Tibial artery (tissue), 4 donors: ENCODE measurements at regions not wholly inside any gene's neighbourhood (a gene's known extent, or its start where the extent isn't known, plus 50 kb on each side); places are given as distances from the start of the nearest gene placed in this dataset.
"Not testable (repeated sequence)": the region's sequence is repeated elsewhere in the genome, so short reads cannot be mapped to it uniquely, and the experiment has no call there.

ENCODE experiments used
- DNase-seq, 2 donors: peaks; one replicate each; pipeline ENCODE4 v3.0.0-alpha.2; 2019
- H3K27ac ChIP-seq, 2 donors: fragments of 200-600 bp; sonication (generic) in 1 of 2; 1 replicate in 1 of 2; 2 replicates in 1 of 2; pipeline ENCODE4 v1.5.1; 2018 to 2019; ENCODE audit warnings: mild to moderate bottlenecking in 1 of 2
- H3K27me3 ChIP-seq, 2 donors: fragments of 200-600 bp; sonication (generic) in 1 of 2; one replicate each; pipeline versions ENCODE4 v1.5.1 to v1.6.0; 2016 to 2019
- H3K36me3 ChIP-seq, 3 donors: fragments of 200-600 bp; sonication (generic) in 2 of 3; one replicate each; pipeline ENCODE4 v1.5.1; 2016 to 2019; ENCODE audit warnings: mild to moderate bottlenecking in 2 of 3
- H3K4me1 ChIP-seq, 4 donors: fragments of 200-600 bp; sonication (generic) in 2 of 4; 1 replicate in 3 of 4; 2 replicates in 1 of 4; pipeline ENCODE4 v1.5.1; 2016 to 2019
- H3K4me3 ChIP-seq, 2 donors: fragments of 200-600 bp; sonication (generic) in 1 of 2; 1 replicate in 1 of 2; 2 replicates in 1 of 2; pipeline ENCODE4 v1.5.1; 2018 to 2019; ENCODE audit warnings: mild to moderate bottlenecking in 2 of 2
- H3K9me3 ChIP-seq, 3 donors: fragments of 200-600 bp; sonication (generic) in 1 of 3; one replicate each; pipeline ENCODE4 v1.5.1; 2016 to 2019
- CTCF ChIP-seq, 2 experiments: fragments of 200-600 bp in 1 of 2; fragments of 450-650 bp in 1 of 2; IDR thresholded peaks; one replicate each; pipeline ENCODE4 v1.5.1; 2017 to 2019; ENCODE audit warnings: antibody characterized with exemption in 2 of 2, mild to moderate bottlenecking in 1 of 2, moderate library complexity in 1 of 2
- intact Hi-C: fragments of 100-400 bp; cut with DNase I; formaldehyde crosslinking; loops from one replicate; pipeline ENCODE4 v1.15.0; 2023; ENCODE audit warnings: low total_unique reads

- no peaks in the 10 kb centered on the region for H3K4me1 ChIP-seq
- no peak overlapping the region for H3K27ac ChIP-seq
- no peaks in the 10 kb centered on the region for H3K27me3 ChIP-seq
- no peak for DNase-seq
- intact Hi-C loops, result no loop called here
- no peak overlapping the region for H3K4me3 ChIP-seq
- H3K36me3 ChIP-seq, result no peaks in the 10 kb centered on the region
- H3K9me3 ChIP-seq, result no peaks in the 10 kb centered on the region
- no peak for TF ChIP-seq CTCF (IDR thresholded peaks at IDR 0.05)
Observed at GRCh38 chr1:98550076-98550475, 111.4 kb upstream of the SNX7 start.

DNA sequence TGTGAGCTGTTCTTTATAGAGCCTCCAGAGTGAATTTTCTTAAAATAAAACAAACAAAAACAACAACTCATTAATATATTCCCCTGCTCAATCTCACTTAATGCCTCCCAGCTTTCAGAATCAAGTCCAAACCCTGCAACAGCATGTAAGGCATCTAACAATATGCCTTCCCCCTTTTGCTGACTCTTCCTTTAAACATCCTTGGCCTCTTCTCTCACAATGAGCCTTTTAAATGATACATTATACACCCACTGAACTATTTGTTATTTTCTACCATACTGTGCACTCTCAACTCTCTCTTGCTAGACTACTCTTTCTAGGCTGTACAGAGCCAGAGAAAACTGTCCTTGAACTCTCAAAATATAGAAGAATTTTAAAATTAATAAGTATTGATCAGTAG lies 115.2 kb upstream of the SNX7 start:
- Histone ChIP-seq H3K4me3 (no peak overlapping the region), H3K4me1 (no peaks in the 10 kb centered on the region), H3K27me3 (no peaks in the 10 kb centered on the region), H3K9me3 (no peaks in the 10 kb centered on the region), H3K27ac (no peak overlapping the region), H3K36me3 (no peaks in the 10 kb centered on the region)
- no peak for DNase-seq
- intact Hi-C loops, result no loop called here
- no peak for TF ChIP-seq CTCF (IDR thresholded peaks at IDR 0.05)

GRCh38 chr1:98538106-98538505 lies 123.4 kb upstream of the SNX7 start:
- no peak for TF ChIP-seq CTCF (IDR thresholded peaks at IDR 0.05)
- Histone ChIP-seq H3K9me3 (no peaks in the 10 kb centered on the region), H3K4me1 (no peaks in the 10 kb centered on the region), H3K4me3 (no peak overlapping the region), H3K36me3 (no peaks in the 10 kb centered on the region), H3K27ac (no peak overlapping the region), H3K27me3 (no peaks in the 10 kb centered on the region)
- intact Hi-C loops, result no loop called here
- DNase-seq, result no peak

- no peak for DNase-seq
- no peaks in the 10 kb centered on the region for H3K4me1 ChIP-seq
- H3K36me3 ChIP-seq, result no peaks in the 10 kb centered on the region
- intact Hi-C loops, result no loop called here
- no peaks in the 10 kb centered on the region for H3K27me3 ChIP-seq
- no peak overlapping the region for H3K4me3 ChIP-seq
- no peak for TF ChIP-seq CTCF (IDR thresholded peaks at IDR 0.05)
- H3K9me3 ChIP-seq, result no peaks in the 10 kb centered on the region
- no peak overlapping the region for H3K27ac ChIP-seq
Observed at GRCh38 chr1:98523256-98523655, 138.3 kb upstream of the SNX7 start.

- Histone ChIP-seq H3K4me3 (no peak overlapping the region), H3K27me3 (no peaks in the 10 kb centered on the region), H3K36me3 (no peaks in the 10 kb centered on the region), H3K27ac (no peak overlapping the region), H3K9me3 (no peaks in the 10 kb centered on the region), H3K4me1 (no peaks in the 10 kb centered on the region)
- intact Hi-C loops, result no loop called here
- no peak for TF ChIP-seq CTCF (IDR thresholded peaks at IDR 0.05)
- DNase-seq, result no peak
Observed at GRCh38 chr1:98516306-98516705, 145.2 kb upstream of the SNX7 start.

DNA sequence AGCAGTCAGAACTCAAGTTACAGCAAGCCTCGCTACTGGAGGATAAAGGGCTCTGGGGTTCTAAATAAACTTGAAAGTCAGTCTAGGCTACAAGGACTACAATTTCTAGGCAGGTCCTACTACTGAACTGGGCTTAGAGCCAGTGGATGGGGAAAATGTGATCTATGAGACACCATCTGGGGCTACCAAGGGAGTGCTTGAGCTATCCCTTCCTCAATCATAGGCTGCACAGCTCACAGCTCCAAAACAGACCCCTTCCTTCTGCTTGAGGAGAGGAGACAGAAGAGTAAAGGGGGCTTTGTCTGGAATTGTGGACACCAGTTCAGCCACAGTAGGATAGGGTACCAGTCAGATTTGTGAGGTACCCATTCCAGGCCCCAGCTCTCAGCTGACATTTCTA lies 145.8 kb upstream of the SNX7 start:
- TF ChIP-seq CTCF (IDR thresholded peaks at IDR 0.05), result no peak
- no peaks in the 10 kb centered on the region for H3K36me3 ChIP-seq
- H3K27me3 ChIP-seq, result no peaks in the 10 kb centered on the region
- no peaks in the 10 kb centered on the region for H3K4me1 ChIP-seq
- intact Hi-C loops, result no loop called here
- H3K27ac ChIP-seq, result no peak overlapping the region
- DNase-seq, result no peak
- no peak overlapping the region for H3K4me3 ChIP-seq
- H3K9me3 ChIP-seq, result no peaks in the 10 kb centered on the region

- H3K36me3 ChIP-seq, DNase-seq, H3K9me3 ChIP-seq, H3K27ac ChIP-seq, H3K4me1 ChIP-seq, H3K27me3 ChIP-seq, intact Hi-C loops, H3K4me3 ChIP-seq: not testable (repeated sequence)
Observed at GRCh38 chr1:98512216-98512615, 149.3 kb upstream of the SNX7 start.
